Endodermal cell (in vitro differentiated cells): ENCODE measurements at regions not wholly inside any gene's neighbourhood (a gene's known extent, or its start where the extent isn't known, plus 50 kb on each side); places are given as distances from the start of the nearest gene placed in this dataset.

Source experiments
- DNase-seq: peaks from one replicate; pipeline ENCODE4 v3.0.0-alpha.2; 2017
- H3K27ac ChIP-seq: 2 replicates; pipeline ENCODE4 v1.5.1; 2013; ENCODE audit warnings: mild to moderate bottlenecking, low read depth, low read length, moderate library complexity
- H3K27me3 ChIP-seq: 2 replicates; pipeline ENCODE4 v1.6.1; 2013; ENCODE audit warnings: mild to moderate bottlenecking, low read length, moderate library complexity; ENCODE audit not compliant: insufficient read depth, control insufficient read depth, poor library complexity, severe bottlenecking
- H3K36me3 ChIP-seq: 2 replicates; pipeline ENCODE4 v1.7.0; 2013; ENCODE audit warnings: mild to moderate bottlenecking, low read length, moderate library complexity; ENCODE audit not compliant: control insufficient read depth, insufficient read depth
- H3K4me1 ChIP-seq: one replicate; pipeline ENCODE4 v1.7.0; 2013; ENCODE audit warnings: low read length; ENCODE audit not compliant: control insufficient read depth, insufficient read depth
- H3K4me3 ChIP-seq: 2 replicates; pipeline ENCODE4 v1.5.1; 2013; ENCODE audit warnings: mild to moderate bottlenecking, low read length, moderate library complexity
- H3K9ac ChIP-seq: 2 replicates; pipeline ENCODE4 v1.6.1; 2013; ENCODE audit warnings: mild to moderate bottlenecking, low read length, moderate library complexity; ENCODE audit not compliant: poor library complexity, severe bottlenecking; ENCODE audit errors: extremely low read depth
- H3K9me3 ChIP-seq: 2 replicates; pipeline ENCODE4 v1.6.1; 2013; ENCODE audit warnings: mild to moderate bottlenecking, low read length, moderate library complexity; ENCODE audit not compliant: control insufficient read depth
- H3K27ac Mint-ChIP-seq: 2 replicates; pipeline ENCODE4 v1.8.0; 2020; ENCODE audit warnings: mixed read lengths
- H3K27me3 Mint-ChIP-seq: 2 replicates; pipeline ENCODE4 v1.8.0; 2021; ENCODE audit warnings: mild to moderate bottlenecking, mixed read lengths; ENCODE audit not compliant: insufficient read depth
- H3K36me3 Mint-ChIP-seq: 2 replicates; pipeline ENCODE4 v1.8.0; 2020; ENCODE audit warnings: low read depth, mixed read lengths
- H3K4me1 Mint-ChIP-seq: 2 replicates; pipeline ENCODE4 v1.8.0; 2020; ENCODE audit warnings: mixed read lengths
- H3K4me3 Mint-ChIP-seq: 2 replicates; pipeline ENCODE4 v1.8.0; 2020; ENCODE audit warnings: mild to moderate bottlenecking, moderate library complexity, mixed read lengths
- H3K9me3 Mint-ChIP-seq: 2 replicates; pipeline ENCODE4 v1.8.0; 2020; ENCODE audit warnings: mild to moderate bottlenecking, mixed read lengths
- WGBS, 2 experiments: methylation state at CpG; one replicate each; pipeline versions ENCODE4 v1.1.5 to v1.1.7; 2013; ENCODE audit warnings: missing lambda C conversion rate in 2 of 2, mixed read lengths in 1 of 2; ENCODE audit not compliant: insufficient coverage in 1 of 2, insufficient read length in 1 of 2; 5-methylcytosine and 5-hydroxymethylcytosine counted together
- TF ChIP-seq, protein P1 (sequence below): fragments of 200-600 bp; sonication (generic); conservative IDR thresholded peaks from 2 replicates; pipeline ENCODE4 v1.5.0; 2021; ENCODE audit warnings: antibody characterized with exemption, mild to moderate bottlenecking

DNA sequence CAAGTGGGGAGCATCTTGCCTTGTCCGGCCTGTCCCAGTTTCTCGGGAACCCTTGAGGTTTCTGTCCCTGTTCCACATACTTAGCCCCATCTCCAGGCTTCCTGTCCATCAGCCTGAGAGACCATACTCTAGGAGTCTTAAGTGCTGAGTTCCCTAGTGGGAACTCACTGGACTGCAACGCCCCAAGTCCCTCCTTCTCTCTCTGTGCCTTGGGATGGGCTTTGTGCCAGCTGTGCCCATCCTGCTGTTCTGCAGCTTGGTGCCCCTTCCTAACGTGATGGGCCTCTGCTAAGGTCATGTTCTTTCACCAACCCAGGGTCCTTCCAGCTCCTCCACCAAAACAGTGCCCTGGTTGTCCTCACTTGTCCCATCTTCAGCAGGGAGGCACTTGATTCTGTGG, 222.3 kb upstream of the ANKRD55 start:
- WGBS, 2 experiments = 89 to 97% methylated on average over 4 of the region's 4 CpGs
- Mint-ChIP-seq H3K4me1 (peaks cover 6% of the 10 kb centered on the region), H3K36me3 (no peaks in the 10 kb centered on the region), H3K9me3 (no peaks in the 10 kb centered on the region), H3K27me3 (no peaks in the 10 kb centered on the region), H3K27ac (no peak overlapping the region), H3K4me3 (no peak overlapping the region)
- Histone ChIP-seq H3K4me3 (no peak overlapping the region), H3K27me3 (no peaks in the 10 kb centered on the region), H3K27ac (no peak overlapping the region), H3K9ac (no peak overlapping the region), H3K4me1 (no peaks in the 10 kb centered on the region), H3K36me3 (no peaks in the 10 kb centered on the region), H3K9me3 (no peaks in the 10 kb centered on the region)
- TF ChIP-seq, protein P1, sequence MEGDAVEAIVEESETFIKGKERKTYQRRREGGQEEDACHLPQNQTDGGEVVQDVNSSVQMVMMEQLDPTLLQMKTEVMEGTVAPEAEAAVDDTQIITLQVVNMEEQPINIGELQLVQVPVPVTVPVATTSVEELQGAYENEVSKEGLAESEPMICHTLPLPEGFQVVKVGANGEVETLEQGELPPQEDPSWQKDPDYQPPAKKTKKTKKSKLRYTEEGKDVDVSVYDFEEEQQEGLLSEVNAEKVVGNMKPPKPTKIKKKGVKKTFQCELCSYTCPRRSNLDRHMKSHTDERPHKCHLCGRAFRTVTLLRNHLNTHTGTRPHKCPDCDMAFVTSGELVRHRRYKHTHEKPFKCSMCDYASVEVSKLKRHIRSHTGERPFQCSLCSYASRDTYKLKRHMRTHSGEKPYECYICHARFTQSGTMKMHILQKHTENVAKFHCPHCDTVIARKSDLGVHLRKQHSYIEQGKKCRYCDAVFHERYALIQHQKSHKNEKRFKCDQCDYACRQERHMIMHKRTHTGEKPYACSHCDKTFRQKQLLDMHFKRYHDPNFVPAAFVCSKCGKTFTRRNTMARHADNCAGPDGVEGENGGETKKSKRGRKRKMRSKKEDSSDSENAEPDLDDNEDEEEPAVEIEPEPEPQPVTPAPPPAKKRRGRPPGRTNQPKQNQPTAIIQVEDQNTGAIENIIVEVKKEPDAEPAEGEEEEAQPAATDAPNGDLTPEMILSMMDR = no peak
- no peak for DNase-seq

DNA sequence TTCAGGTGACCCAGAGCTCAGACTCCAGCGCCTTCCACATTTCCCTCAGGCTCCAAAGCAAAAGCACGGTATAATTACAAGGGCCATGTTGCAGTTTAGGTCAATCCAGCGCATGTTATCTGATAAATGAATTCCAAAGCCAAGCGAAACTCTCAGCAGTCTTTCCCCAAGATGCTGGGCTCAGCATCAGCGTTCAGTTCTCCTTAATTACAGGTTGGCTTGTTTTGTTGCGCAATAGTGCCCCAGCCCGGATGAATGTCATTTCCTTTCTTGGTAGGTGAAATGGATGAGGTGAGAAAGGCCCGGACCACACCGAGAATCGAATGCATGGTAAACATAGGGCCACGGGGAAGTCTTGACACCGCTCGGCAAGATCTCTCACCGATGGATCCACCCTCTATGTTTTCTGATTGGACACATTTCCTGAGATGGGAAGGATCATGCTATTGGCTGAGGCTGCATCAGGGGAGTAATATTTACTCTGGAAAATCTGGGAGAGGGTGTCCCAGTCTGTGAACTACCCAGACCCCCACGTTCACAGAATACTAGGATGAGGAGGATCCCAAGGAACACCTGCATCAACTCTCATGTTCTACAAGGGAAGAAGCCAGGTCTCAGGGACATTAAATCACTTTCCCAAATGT, 221.2 kb upstream of the ANKRD55 start:
- TF ChIP-seq, protein P1 = no peak
- no peaks in the 10 kb centered on the region for H3K36me3 ChIP-seq
- Mint-ChIP-seq H3K27ac (no peak overlapping the region), H3K27me3 (no peaks in the 10 kb centered on the region), H3K9me3 (no peaks in the 10 kb centered on the region), H3K36me3 (no peaks in the 10 kb centered on the region), H3K4me1 (peaks cover 6% of the 10 kb centered on the region), H3K4me3 (no peak overlapping the region)
- no peaks in the 10 kb centered on the region for H3K27me3 ChIP-seq
- H3K4me3 ChIP-seq = no peak overlapping the region
- H3K9me3 ChIP-seq = no peaks in the 10 kb centered on the region
- no peak for DNase-seq
- no peaks in the 10 kb centered on the region for H3K4me1 ChIP-seq
- 94 to 95% methylated on average over 12 to 15 of the region's 15 CpGs for WGBS, 2 experiments
- H3K9ac ChIP-seq = no peak overlapping the region
- no peak overlapping the region for H3K27ac ChIP-seq

DNA sequence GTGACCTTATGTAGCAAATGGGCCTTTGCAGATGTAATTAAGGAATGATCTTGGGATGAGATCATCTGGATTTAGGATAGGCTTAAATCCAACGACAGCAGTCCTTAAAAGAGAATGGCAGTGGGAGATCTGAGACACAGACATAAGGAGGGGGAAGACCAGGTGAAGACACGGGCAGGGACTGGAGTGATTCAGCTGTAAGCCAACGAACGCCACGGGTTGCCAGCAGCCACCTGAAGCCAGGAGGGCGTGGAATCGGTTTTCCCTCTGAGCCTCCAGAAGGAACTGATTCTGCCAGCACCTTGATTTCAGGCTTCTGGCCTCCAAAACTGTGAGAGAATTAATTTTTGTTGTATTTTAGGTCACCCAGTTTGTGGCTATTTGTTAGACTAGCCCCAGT, 218.6 kb upstream of the ANKRD55 start:
- Mint-ChIP-seq H3K27me3 (peaks cover 8% of the 10 kb centered on the region), H3K27ac (no peak overlapping the region), H3K36me3 (no peaks in the 10 kb centered on the region), H3K9me3 (no peaks in the 10 kb centered on the region), H3K4me1 (no peaks in the 10 kb centered on the region), H3K4me3 (no peak overlapping the region)
- DNase-seq = no peak
- no peak overlapping the region for H3K4me3 ChIP-seq
- TF ChIP-seq, protein P1 = no peak
- no peaks in the 10 kb centered on the region for H3K9me3 ChIP-seq
- H3K9ac ChIP-seq = no peak overlapping the region
- H3K27ac ChIP-seq = no peak overlapping the region
- H3K27me3 ChIP-seq = no peaks in the 10 kb centered on the region
- no peaks in the 10 kb centered on the region for H3K36me3 ChIP-seq
- 93 to 95% methylated on average over 7 of the region's 7 CpGs for WGBS, 2 experiments
- no peaks in the 10 kb centered on the region for H3K4me1 ChIP-seq
